Fibroblast of skin of right biceps (primary cell): ENCODE measurements at regions not wholly inside any gene's neighbourhood (a gene's known extent, or its start where the extent isn't known, plus 50 kb on each side); places are given as distances from the start of the nearest gene placed in this dataset.

Source experiments
- DNase-seq: peaks from one replicate; pipeline ENCODE4 v3.0.0-alpha.2; 2013

GRCh38 chr1:230510496-230510895, 84.4 kb upstream of the PGBD5 start:
- DNase-seq, result no peak

GRCh38 chr1:230509281-230509977, 83.3 kb upstream of the PGBD5 start:
- peak; percentile 80 for DNase-seq

- DNase-seq, result no peak
These were observed 81.7 kb upstream of the PGBD5 start for GRCh38 chr1:230507666-230508402.

GRCh38 chr1:230507236-230507635, 81.1 kb upstream of the PGBD5 start:
- no peak for DNase-seq

- no peak for DNase-seq
These were observed 80.3 kb upstream of the PGBD5 start for GRCh38 chr1:230506451-230506850.

- no peak for DNase-seq
These were observed 78.2 kb upstream of the PGBD5 start for GRCh38 chr1:230504310-230504709.

- no peak for DNase-seq
These were observed 77.6 kb upstream of the PGBD5 start for GRCh38 chr1:230503726-230504125.

GRCh38 chr1:230502996-230503395, 76.9 kb upstream of the PGBD5 start:
- no peak for DNase-seq

- DNase-seq, result no peak
These were observed 76.2 kb upstream of the PGBD5 start for GRCh38 chr1:230502306-230502705.

GRCh38 chr1:230501849-230502248, 75.7 kb upstream of the PGBD5 start:
- no peak for DNase-seq

- DNase-seq, result no peak
These were observed 75.1 kb upstream of the PGBD5 start for GRCh38 chr1:230501242-230501641.

GRCh38 chr1:230500063-230500462, 73.9 kb upstream of the PGBD5 start:
- DNase-seq, result no peak

- no peak for DNase-seq
These were observed 73.4 kb upstream of the PGBD5 start for GRCh38 chr1:230499496-230499895.

GRCh38 chr1:230498704-230499103, 72.6 kb upstream of the PGBD5 start:
- DNase-seq, result no peak

- no peak for DNase-seq
These were observed 70.3 kb upstream of the PGBD5 start for GRCh38 chr1:230496451-230496850.

- no peak for DNase-seq
These were observed 69.8 kb upstream of the PGBD5 start for GRCh38 chr1:230495891-230496385.

GRCh38 chr1:230495076-230495475, 68.9 kb upstream of the PGBD5 start:
- DNase-seq, result no peak

GRCh38 chr1:230494514-230494913, 68.4 kb upstream of the PGBD5 start:
- DNase-seq, result no peak

GRCh38 chr1:230494026-230494425, 67.9 kb upstream of the PGBD5 start:
- DNase-seq, result no peak

- no peak for DNase-seq
These were observed 67.1 kb upstream of the PGBD5 start for GRCh38 chr1:230493264-230493663.

GRCh38 chr1:230490436-230490835, 64.3 kb upstream of the PGBD5 start:
- DNase-seq, result no peak

- DNase-seq, result no peak
These were observed 61.8 kb upstream of the PGBD5 start for GRCh38 chr1:230487773-230488428.

- no peak for DNase-seq
These were observed 50.5 kb upstream of the PGBD5 start for GRCh38 chr1:230476622-230477003.
